ENCODE measurements at regions not wholly inside any gene's neighbourhood (a gene's known extent, or its start where the extent isn't known, plus 50 kb on each side); places are given as distances from the start of the nearest gene placed in this dataset.
"Not testable (repeated sequence)": the region's sequence is repeated elsewhere in the genome, so short reads cannot be mapped to it uniquely, and the experiment has no call there.

- H3K36me3 Mint-ChIP-seq = no peaks in the 10 kb centered on the region
- no peak for DNase-seq
- H3K9me3 Mint-ChIP-seq = peaks cover 0 to 2% (median 0%) of the 10 kb centered on the region in 6 donors
- no peaks in the 10 kb centered on the region for H3K4me1 Mint-ChIP-seq
- H3K4me3 Mint-ChIP-seq = no peak overlapping the region
- peaks cover 0 to 2% (median 0%) of the 10 kb centered on the region in 3 donors for H3K27me3 Mint-ChIP-seq (ENCODE audit: low read depth in 3 of 3)
- H3K27ac Mint-ChIP-seq = no peak overlapping the region
Observed at GRCh38 chr4:154033921-154034320, 245.0 kb upstream of the SFRP2 start.

DNA sequence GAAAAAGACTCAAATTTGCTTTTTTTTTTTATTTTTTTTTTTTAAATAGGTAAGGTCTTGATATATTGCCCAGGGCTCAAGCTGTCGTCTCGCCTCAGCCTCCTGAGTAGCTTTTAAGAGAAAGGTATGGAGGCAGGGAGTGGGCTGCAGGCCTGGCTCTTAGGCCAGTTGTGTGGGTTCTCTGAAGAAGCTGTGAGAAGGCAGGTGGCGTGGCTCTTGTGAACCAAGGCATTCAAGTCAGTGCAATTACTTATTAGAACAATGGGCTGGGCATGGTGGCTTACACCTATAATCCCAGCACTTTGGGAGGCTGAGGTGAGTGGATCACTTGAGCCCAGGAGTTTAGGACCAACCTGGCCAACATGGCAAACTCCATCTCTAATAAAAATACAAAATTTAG lies 244.0 kb upstream of the SFRP2 start:
- Mint-ChIP-seq H3K9me3 (peaks cover 0 to 2% (median 0%) of the 10 kb centered on the region in 6 donors), H3K4me3 (no peak overlapping the region), H3K27me3 (ENCODE audit: low read depth in 3 of 3) (peaks cover 0 to 2% (median 0%) of the 10 kb centered on the region in 3 donors)

DNA sequence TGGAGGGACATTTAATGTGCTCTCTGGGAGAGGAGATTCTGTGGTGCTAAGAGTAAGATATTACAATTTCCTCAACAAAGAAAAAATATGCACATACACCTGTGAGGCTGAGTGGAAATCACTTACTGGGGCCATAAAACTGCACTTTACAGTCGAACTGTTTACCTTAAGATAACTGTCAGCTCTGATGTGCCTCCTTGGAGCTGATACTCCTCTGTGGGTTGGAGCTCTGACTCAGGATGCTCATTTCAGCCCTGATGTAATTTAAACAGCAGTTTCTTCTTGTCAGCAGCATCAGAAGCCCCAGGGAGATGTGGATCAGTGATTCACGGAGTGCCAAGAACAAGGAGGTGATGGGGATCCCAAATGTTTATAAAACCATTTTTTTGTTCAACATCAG lies 241.9 kb upstream of the SFRP2 start:
- no peaks in the 10 kb centered on the region for H3K4me1 Mint-ChIP-seq
- H3K9me3 Mint-ChIP-seq = peaks cover 0 to 4% (median 0%) of the 10 kb centered on the region in 6 donors
- H3K4me3 Mint-ChIP-seq = no peak overlapping the region
- no peaks in the 10 kb centered on the region for H3K36me3 Mint-ChIP-seq
- H3K27me3 Mint-ChIP-seq (ENCODE audit: low read depth in 3 of 3) = peaks cover 0 to 3% (median 0%) of the 10 kb centered on the region in 3 donors
- no peak for DNase-seq
- H3K27ac Mint-ChIP-seq = no peak overlapping the region

More for the DNA sequence above, 244.0 kb upstream of the SFRP2 start:
- Mint-ChIP-seq H3K4me1 (no peaks in the 10 kb centered on the region), H3K27ac (no peak overlapping the region), H3K36me3 (no peaks in the 10 kb centered on the region)
- no peak for DNase-seq

DNA sequence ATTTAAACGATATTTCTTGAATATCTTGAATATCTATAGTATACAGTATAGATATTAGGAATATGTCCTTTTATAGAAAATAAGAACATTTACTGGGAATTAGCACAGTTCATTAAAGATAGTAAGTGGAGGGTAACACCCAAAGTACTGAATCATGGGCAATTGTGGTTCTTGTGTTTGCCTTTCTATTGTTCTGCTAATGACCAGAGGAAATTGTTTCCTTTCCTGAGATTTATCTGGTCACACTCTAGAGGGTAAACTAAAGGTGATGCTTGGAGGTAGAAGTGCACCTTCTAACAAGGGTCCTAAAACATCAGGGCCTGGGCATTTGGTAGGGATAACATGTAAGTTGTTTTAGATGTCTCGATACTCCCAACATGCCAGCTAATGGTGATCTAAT lies 241.3 kb upstream of the SFRP2 start:
- Mint-ChIP-seq H3K4me3 (no peak overlapping the region), H3K4me1 (no peaks in the 10 kb centered on the region), H3K36me3 (no peaks in the 10 kb centered on the region), H3K9me3 (peaks cover 0 to 4% (median 0%) of the 10 kb centered on the region in 6 donors), H3K27ac (no peak overlapping the region), H3K27me3 (ENCODE audit: low read depth in 3 of 3) (peaks cover 0 to 3% (median 1%) of the 10 kb centered on the region in 3 donors)
- DNase-seq = no peak

DNA sequence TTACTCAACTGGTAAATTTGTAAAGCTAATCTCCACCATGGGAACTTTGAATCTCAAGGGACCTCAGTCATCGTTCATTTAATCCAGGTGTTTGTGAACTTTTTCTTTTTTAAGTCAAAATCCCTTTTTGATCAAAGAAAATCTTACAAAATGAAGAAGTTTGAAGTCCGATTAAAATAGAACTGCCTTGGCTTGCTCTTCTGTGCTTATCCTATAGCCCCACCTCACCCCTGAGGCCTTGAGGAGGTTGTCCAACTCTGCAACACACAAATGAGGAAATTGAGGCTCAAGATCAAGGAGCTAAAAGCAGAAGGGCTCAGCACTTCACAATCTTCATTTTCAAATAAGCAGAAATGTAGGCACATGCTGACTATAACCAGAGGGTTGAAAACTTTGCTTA lies 240.3 kb upstream of the SFRP2 start:
- H3K27me3 Mint-ChIP-seq (ENCODE audit: low read depth in 3 of 3) = peaks cover 0 to 3% (median 2%) of the 10 kb centered on the region in 3 donors
- peaks cover 0 to 4% (median 0%) of the 10 kb centered on the region in 6 donors for H3K9me3 Mint-ChIP-seq
- H3K4me1 Mint-ChIP-seq = no peaks in the 10 kb centered on the region
- no peak overlapping the region for H3K4me3 Mint-ChIP-seq
- DNase-seq = no peak
- H3K36me3 Mint-ChIP-seq = no peaks in the 10 kb centered on the region
- no peak overlapping the region for H3K27ac Mint-ChIP-seq

GRCh38 chr4:154025110-154025509 lies 236.2 kb upstream of the SFRP2 start:
- H3K9me3 Mint-ChIP-seq = peaks cover 0 to 4% (median 0%) of the 10 kb centered on the region in 6 donors
- H3K36me3 Mint-ChIP-seq = no peaks in the 10 kb centered on the region
- no peak overlapping the region for H3K4me3 Mint-ChIP-seq
- no peak for DNase-seq
- H3K27ac Mint-ChIP-seq = no peak overlapping the region
- no peaks in the 10 kb centered on the region for H3K4me1 Mint-ChIP-seq
- H3K27me3 Mint-ChIP-seq (ENCODE audit: low read depth in 3 of 3) = peaks cover 0 to 3% (median 2%) of the 10 kb centered on the region in 3 donors

GRCh38 chr4:154024097-154024694 lies 235.3 kb upstream of the SFRP2 start:
- H3K27me3 Mint-ChIP-seq (ENCODE audit: low read depth in 3 of 3) = peaks cover 0 to 3% (median 2%) of the 10 kb centered on the region in 3 donors
- DNase-seq = no peak

GRCh38 chr4:154023671-154024070 lies 234.8 kb upstream of the SFRP2 start:
- not testable (repeated sequence) for H3K9me3 Mint-ChIP-seq; H3K27me3 Mint-ChIP-seq (ENCODE audit: low read depth in 3 of 3); DNase-seq; H3K36me3 Mint-ChIP-seq; H3K27ac Mint-ChIP-seq; H3K4me1 Mint-ChIP-seq; H3K4me3 Mint-ChIP-seq

More at GRCh38 chr4:154024097-154024694, 235.3 kb upstream of the SFRP2 start:
- Mint-ChIP-seq H3K9me3 (peaks cover 0 to 4% (median 0%) of the 10 kb centered on the region in 6 donors), H3K27ac (no peak overlapping the region), H3K4me3 (no peak overlapping the region), H3K36me3 (no peaks in the 10 kb centered on the region), H3K4me1 (no peaks in the 10 kb centered on the region)

DNA sequence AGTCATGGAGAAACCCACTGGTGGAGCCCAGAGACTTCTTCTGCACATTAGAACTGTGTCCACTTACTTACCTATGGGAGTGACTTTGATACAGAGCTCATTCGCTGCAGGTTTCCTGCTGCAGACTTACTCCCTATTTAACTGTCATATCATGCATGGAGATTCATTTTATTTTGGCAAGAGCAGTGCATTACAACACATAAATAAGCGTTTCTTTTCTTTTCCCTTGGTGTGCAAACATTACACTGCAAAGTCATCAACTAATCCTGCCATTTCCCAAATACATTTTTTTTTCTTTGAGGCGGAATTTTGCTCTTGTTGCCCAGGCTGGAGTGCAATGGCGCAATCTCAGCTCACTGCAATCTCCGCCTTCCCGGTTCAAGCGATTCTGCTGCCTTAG lies 230.9 kb upstream of the SFRP2 start:
- H3K4me1 Mint-ChIP-seq = no peaks in the 10 kb centered on the region
- DNase-seq = no peak
- H3K27me3 Mint-ChIP-seq (ENCODE audit: low read depth in 3 of 3) = peaks cover 0 to 2% (median 0%) of the 10 kb centered on the region in 3 donors
- H3K4me3 Mint-ChIP-seq = no peak overlapping the region
- H3K27ac Mint-ChIP-seq = no peak overlapping the region
- H3K36me3 Mint-ChIP-seq = no peaks in the 10 kb centered on the region
- H3K9me3 Mint-ChIP-seq = peaks cover 0 to 2% (median 0%) of the 10 kb centered on the region in 6 donors

DNA sequence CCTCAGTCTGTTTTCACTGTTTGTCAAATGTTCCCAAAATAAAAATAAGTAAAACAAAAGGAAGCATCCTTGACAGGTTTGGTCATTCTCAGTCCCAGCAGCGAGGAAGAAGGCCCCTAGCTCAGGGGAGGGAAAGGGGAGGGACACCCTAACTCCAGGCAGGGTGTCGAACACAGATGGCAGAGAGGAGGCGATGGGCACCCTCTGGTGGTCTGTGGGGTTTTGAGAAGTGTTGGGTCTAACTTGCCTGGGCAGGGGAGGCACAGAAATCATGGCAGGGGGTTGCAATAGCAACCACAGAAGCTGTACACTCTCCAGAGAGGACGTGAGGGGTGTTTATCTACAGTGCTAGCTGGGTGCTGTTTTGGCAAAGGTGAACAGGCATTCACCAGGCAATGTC lies 229.8 kb upstream of the SFRP2 start:
- Mint-ChIP-seq H3K4me3 (no peak overlapping the region), H3K27ac (no peak overlapping the region), H3K27me3 (ENCODE audit: low read depth in 3 of 3) (peaks cover 0 to 4% (median 0%) of the 10 kb centered on the region in 3 donors), H3K9me3 (peaks cover 0 to 2% (median 0%) of the 10 kb centered on the region in 6 donors), H3K4me1 (no peaks in the 10 kb centered on the region), H3K36me3 (no peaks in the 10 kb centered on the region)
- no peak for DNase-seq

DNA sequence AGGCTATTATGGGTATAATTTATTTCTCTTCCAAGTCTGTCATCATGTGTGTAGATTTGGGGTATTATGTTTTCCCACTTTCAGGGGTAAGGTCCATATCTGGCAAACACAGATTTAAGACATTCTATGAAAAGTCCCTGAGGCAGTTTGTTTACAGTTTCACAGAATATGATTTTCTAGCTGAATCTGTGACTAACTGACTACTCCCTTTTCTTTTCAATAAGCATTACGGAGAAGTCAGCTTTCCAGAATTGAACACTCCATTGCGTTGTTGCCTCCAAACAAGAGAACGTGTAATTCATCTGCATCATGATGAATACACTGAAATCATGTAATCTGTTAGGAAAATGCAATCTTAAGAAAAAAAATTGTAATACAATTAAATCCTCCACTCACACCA lies 226.7 kb upstream of the SFRP2 start:
- Mint-ChIP-seq H3K9me3 (peaks cover 0 to 2% (median 0%) of the 10 kb centered on the region in 6 donors), H3K4me3 (no peak overlapping the region), H3K27ac (no peak overlapping the region), H3K36me3 (no peaks in the 10 kb centered on the region), H3K4me1 (no peaks in the 10 kb centered on the region), H3K27me3 (ENCODE audit: low read depth in 3 of 3) (peaks cover 0 to 6% (median 2%) of the 10 kb centered on the region in 3 donors)
- DNase-seq = no peak

DNA sequence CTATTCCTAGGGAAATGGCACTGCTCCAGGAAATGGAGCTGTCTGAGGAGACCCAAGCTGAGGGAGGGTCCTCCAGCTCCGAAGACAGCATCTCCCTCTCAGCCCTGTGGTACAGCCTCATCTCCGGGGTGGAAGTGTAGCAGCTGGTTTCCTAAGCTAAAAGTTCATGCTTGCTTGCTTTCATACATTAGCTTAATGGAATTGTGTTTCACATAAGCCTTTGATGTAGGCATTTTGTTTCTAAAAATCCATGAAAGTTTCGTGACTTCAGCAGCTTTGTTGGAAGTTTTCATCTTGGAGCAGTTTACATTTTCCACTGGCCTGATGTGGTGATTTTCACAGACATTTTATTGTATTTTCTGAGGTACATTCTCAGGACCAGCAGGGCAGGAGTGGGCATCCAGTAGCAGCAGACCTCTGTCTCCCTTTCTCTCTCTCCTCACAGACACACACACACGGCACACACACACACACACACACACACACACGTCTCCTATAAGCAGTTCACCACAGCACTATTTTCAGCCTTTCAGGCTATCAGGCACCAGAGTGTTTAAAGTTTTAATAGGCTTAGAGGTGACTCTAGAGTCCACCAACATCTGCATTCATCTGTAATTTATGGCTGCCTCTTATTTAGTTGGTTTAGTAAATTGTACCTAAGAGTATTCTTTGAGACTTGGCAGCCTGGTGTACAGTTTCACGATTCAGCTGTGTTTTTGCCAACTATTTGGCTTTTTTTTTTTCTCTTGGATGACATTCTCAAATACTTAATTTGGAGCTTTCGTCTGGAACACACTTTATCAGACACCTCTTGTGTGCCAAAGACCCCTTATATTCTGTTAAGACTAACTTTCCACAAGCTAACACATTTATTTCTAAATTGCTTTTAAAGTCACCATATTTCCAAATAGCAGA lies 225.8 kb upstream of the SFRP2 start:
- no peaks in the 10 kb centered on the region for H3K4me1 Mint-ChIP-seq
- no peak for DNase-seq
- H3K27ac Mint-ChIP-seq = no peak overlapping the region
- no peaks in the 10 kb centered on the region for H3K36me3 Mint-ChIP-seq
- no peak overlapping the region for H3K4me3 Mint-ChIP-seq
- H3K27me3 Mint-ChIP-seq (ENCODE audit: low read depth in 3 of 3) = peaks cover 0 to 6% (median 2%) of the 10 kb centered on the region in 3 donors
- H3K9me3 Mint-ChIP-seq = peaks cover 0 to 2% (median 0%) of the 10 kb centered on the region in 6 donors

GRCh38 chr4:154013576-154013975 lies 224.7 kb upstream of the SFRP2 start:
- H3K9me3 Mint-ChIP-seq = peaks cover 0 to 2% (median 0%) of the 10 kb centered on the region in 6 donors
- H3K27me3 Mint-ChIP-seq (ENCODE audit: low read depth in 3 of 3) = peaks cover 0 to 9% (median 2%) of the 10 kb centered on the region in 3 donors
- DNase-seq = no peak
- no peaks in the 10 kb centered on the region for H3K36me3 Mint-ChIP-seq
- H3K4me3 Mint-ChIP-seq = no peak overlapping the region
- no peak overlapping the region for H3K27ac Mint-ChIP-seq
- H3K4me1 Mint-ChIP-seq = no peaks in the 10 kb centered on the region

DNA sequence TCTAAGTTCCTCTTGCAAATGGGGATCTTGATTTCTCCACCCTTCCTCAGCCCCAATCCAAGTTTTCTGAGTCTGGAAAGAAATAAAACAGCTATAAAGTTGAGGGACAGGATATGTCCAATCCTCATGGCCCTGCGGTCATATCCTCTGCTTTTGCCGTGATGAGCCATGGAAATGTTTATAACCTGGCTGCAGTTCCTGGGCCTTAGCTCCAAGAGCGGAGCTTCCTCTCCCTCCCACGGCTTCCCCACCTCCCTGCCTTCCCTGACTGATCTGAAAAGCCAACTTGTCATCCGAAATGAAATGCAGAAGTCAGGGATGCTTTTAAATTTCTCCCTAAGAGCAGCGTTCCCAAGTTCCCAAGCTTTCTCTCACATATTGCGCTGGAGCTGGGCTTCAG lies 221.5 kb upstream of the SFRP2 start:
- no peak for DNase-seq
- Mint-ChIP-seq H3K27me3 (ENCODE audit: low read depth in 3 of 3) (peaks cover 0 to 7% (median 3%) of the 10 kb centered on the region in 3 donors), H3K36me3 (peaks cover 0 to 3% (median 0%) of the 10 kb centered on the region in 3 donors), H3K4me3 (no peak overlapping the region), H3K9me3 (peaks cover 0 to 5% (median 0%) of the 10 kb centered on the region in 6 donors), H3K27ac (no peak overlapping the region), H3K4me1 (no peaks in the 10 kb centered on the region)

Data from immature natural killer cell (primary cell).